ENCODE measurements at regions not wholly inside any gene's neighbourhood (a gene's known extent, or its start where the extent isn't known, plus 50 kb on each side); places are given as distances from the start of the nearest gene placed in this dataset.

- Histone ChIP-seq H3K27ac (replicated peaks in 1 of 4) (no peak overlapping the region), H3K4me1 (peaks cover 0 to 35% (median 30%) of the 10 kb centered on the region in 4 donors), H3K36me3 (no peaks in the 10 kb centered on the region), H3K27me3 (peaks cover 0 to 13% (median 0%) of the 10 kb centered on the region in 4 donors), H3K9me3 (no peaks in the 10 kb centered on the region), H3K4me3 (no peak overlapping the region)
- intact Hi-C loops (cut with DNase I), result no loop called here
- no peak for DNase-seq (ENCODE audit: extremely low spot score)
- TF ChIP-seq POLR2AphosphoS5 (IDR thresholded peaks at IDR 0.05) (no peak), EP300 (IDR thresholded peaks at IDR 0.05) (no peak), POLR2A (IDR thresholded peaks at IDR 0.05; ENCODE audit: low read depth) (no peak), CTCF (IDR thresholded peaks at IDR 0.05) (no peak)
- WGBS, result 85% methylated on average over 16 of the region's 17 CpGs
Measured at GRCh38 chr14:101369194-101369915, 191.9 kb upstream of the DIO3 start.

- peaks cover 0 to 32% (median 26%) of the 10 kb centered on the region in 4 donors for H3K4me1 ChIP-seq
- TF ChIP-seq CTCF (IDR thresholded peaks at IDR 0.05) (no peak), POLR2AphosphoS5 (IDR thresholded peaks at IDR 0.05) (no peak), POLR2A (IDR thresholded peaks at IDR 0.05; ENCODE audit: low read depth) (no peak), EP300 (IDR thresholded peaks at IDR 0.05) (no peak)
- no peak overlapping the region for H3K27ac ChIP-seq (replicated peaks in 1 of 4)
- WGBS, result 92% methylated on average over 17 of the region's 19 CpGs
- H3K9me3 ChIP-seq, result no peaks in the 10 kb centered on the region
- H3K27me3 ChIP-seq, result peaks cover 0 to 17% (median 0%) of the 10 kb centered on the region in 4 donors
- intact Hi-C loops (cut with DNase I), result no loop called here
- no peak overlapping the region for H3K4me3 ChIP-seq
- H3K36me3 ChIP-seq, result no peaks in the 10 kb centered on the region
- no peak for DNase-seq (ENCODE audit: extremely low spot score)
Measured at GRCh38 chr14:101369916-101370592, 191.2 kb upstream of the DIO3 start.

- no peak overlapping the region for H3K4me3 ChIP-seq
- WGBS, result 86% methylated on average over 8 of the region's 14 CpGs
- H3K27ac ChIP-seq (replicated peaks in 1 of 4), result peak overlapping the region in 3 of 4 donors; percentile 35 to 69 (median 51)
- H3K4me1 ChIP-seq, result peaks cover 0 to 24% (median 18%) of the 10 kb centered on the region in 4 donors
- no peaks in the 10 kb centered on the region for H3K9me3 ChIP-seq
- no peaks in the 10 kb centered on the region for H3K36me3 ChIP-seq
- intact Hi-C loops (cut with DNase I), result no loop called here
- H3K27me3 ChIP-seq, result peaks cover 0 to 17% (median 0%) of the 10 kb centered on the region in 4 donors
- TF ChIP-seq EP300 (IDR thresholded peaks at IDR 0.05) (no peak), CTCF (IDR thresholded peaks at IDR 0.05) (no peak), POLR2A (IDR thresholded peaks at IDR 0.05; ENCODE audit: low read depth) (no peak), POLR2AphosphoS5 (IDR thresholded peaks at IDR 0.05) (no peak)
- peak; percentile 86 for DNase-seq (ENCODE audit: extremely low spot score)
Measured at GRCh38 chr14:101370593-101371569, 190.4 kb upstream of the DIO3 start.

GRCh38 chr14:101371799-101372793 is 189.2 kb upstream of the DIO3 start:
- DNase-seq (ENCODE audit: extremely low spot score), result peak; percentile 85
- 64% methylated on average over 17 of the region's 18 CpGs for WGBS
- no peaks in the 10 kb centered on the region for H3K9me3 ChIP-seq
- peaks cover 0 to 17% (median 0%) of the 10 kb centered on the region in 4 donors for H3K27me3 ChIP-seq
- intact Hi-C loops (cut with DNase I), result no loop called here
- no peaks in the 10 kb centered on the region for H3K36me3 ChIP-seq
- H3K27ac ChIP-seq (replicated peaks in 1 of 4), result peak overlapping the region in 3 of 4 donors; percentile 35 to 69 (median 51)
- no peak overlapping the region for H3K4me3 ChIP-seq
- peaks cover 0 to 22% (median 17%) of the 10 kb centered on the region in 4 donors for H3K4me1 ChIP-seq
- TF ChIP-seq EP300 (IDR thresholded peaks at IDR 0.05) (peak; percentile 43), POLR2A (IDR thresholded peaks at IDR 0.05; ENCODE audit: low read depth) (no peak), POLR2AphosphoS5 (IDR thresholded peaks at IDR 0.05) (peak in 1 of 2 donors; percentile 46)
